Kidney epithelial cell (primary cell): ENCODE measurements at regions not wholly inside any gene's neighbourhood (a gene's known extent, or its start where the extent isn't known, plus 50 kb on each side); places are given as distances from the start of the nearest gene placed in this dataset.
"Not testable (repeated sequence)": the region's sequence is repeated elsewhere in the genome, so short reads cannot be mapped to it uniquely, and the experiment has no call there.

ENCODE experiments used
- DNase-seq: peaks from one replicate; pipeline ENCODE4 v3.0.0-alpha.2; 2010; ENCODE audit warnings: low read depth
- H3K27me3 ChIP-seq: 2 replicates; pipeline ENCODE4 v1.6.0; 2011; ENCODE audit warnings: low read length; ENCODE audit not compliant: control insufficient read depth, insufficient read depth
- H3K36me3 ChIP-seq: 2 replicates; pipeline ENCODE4 v1.5.1; 2011; ENCODE audit warnings: low read length; ENCODE audit not compliant: control insufficient read depth, insufficient read depth
- H3K4me3 ChIP-seq: 2 replicates; pipeline ENCODE4 v1.5.1; 2011; ENCODE audit warnings: low read depth, mild to moderate bottlenecking, control low read depth, low read length
- TF ChIP-seq, protein P1 (sequence below): IDR thresholded peaks from 2 replicates; pipeline ENCODE4 v1.5.1; 2011; ENCODE audit warnings: mild to moderate bottlenecking, moderate library complexity, low read length, control low read depth, inconsistent platforms; ENCODE audit not compliant: insufficient read depth, poor library complexity, severe bottlenecking

GRCh38 chr4:62448911-62449310 lies 1248.8 kb downstream of the ADGRL3 start:
- Histone ChIP-seq H3K4me3 (no peak overlapping the region), H3K36me3 (no peaks in the 10 kb centered on the region), H3K27me3 (no peaks in the 10 kb centered on the region)
- TF ChIP-seq, protein P1, sequence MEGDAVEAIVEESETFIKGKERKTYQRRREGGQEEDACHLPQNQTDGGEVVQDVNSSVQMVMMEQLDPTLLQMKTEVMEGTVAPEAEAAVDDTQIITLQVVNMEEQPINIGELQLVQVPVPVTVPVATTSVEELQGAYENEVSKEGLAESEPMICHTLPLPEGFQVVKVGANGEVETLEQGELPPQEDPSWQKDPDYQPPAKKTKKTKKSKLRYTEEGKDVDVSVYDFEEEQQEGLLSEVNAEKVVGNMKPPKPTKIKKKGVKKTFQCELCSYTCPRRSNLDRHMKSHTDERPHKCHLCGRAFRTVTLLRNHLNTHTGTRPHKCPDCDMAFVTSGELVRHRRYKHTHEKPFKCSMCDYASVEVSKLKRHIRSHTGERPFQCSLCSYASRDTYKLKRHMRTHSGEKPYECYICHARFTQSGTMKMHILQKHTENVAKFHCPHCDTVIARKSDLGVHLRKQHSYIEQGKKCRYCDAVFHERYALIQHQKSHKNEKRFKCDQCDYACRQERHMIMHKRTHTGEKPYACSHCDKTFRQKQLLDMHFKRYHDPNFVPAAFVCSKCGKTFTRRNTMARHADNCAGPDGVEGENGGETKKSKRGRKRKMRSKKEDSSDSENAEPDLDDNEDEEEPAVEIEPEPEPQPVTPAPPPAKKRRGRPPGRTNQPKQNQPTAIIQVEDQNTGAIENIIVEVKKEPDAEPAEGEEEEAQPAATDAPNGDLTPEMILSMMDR, result no peak
- DNase-seq, result no peak

DNA sequence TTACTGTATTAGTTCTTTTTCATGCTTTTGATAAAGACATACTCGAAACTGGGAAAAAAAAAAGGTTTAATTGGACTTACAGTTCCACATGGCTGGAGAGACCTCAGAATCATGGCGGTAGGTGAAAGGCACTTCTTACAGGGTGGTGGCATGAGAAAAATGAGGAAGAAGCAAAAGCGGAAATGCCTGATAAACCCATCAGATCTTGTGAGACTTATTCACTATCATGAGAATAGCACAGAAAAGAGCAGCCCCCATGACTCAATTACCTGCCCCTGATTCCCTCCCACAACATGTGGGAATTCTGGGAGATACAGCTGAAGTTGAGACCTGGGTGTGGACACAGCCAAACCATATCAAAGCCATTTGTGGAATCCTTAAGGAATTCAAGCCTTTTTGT lies 1238.9 kb downstream of the ADGRL3 start:
- no peak for DNase-seq
- Histone ChIP-seq H3K27me3 (no peaks in the 10 kb centered on the region), H3K36me3 (no peaks in the 10 kb centered on the region), H3K4me3 (no peak overlapping the region)
- TF ChIP-seq, protein P1, result no peak

DNA sequence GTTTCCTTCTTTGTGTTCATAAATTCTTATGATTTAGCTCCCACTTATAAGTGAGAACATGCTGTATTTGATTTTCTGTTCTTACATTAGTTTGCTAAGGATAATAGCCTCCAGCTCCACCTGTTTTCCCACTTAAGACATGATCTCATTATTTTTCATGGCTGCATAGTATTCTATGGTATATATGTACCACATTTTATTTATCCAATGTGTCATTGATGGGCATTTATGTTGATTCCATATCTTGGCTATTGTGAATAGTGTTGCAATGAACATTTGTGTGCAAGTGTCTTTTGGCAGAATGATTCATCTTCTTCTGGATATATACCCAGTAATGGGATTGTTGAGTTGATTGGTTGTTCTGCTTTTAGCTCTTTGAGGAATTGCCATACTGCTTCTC lies 1234.8 kb downstream of the ADGRL3 start:
- no peaks in the 10 kb centered on the region for H3K36me3 ChIP-seq
- H3K27me3 ChIP-seq, result no peaks in the 10 kb centered on the region
- no peak for DNase-seq

GRCh38 chr4:62431513-62432231 lies 1231.5 kb downstream of the ADGRL3 start:
- not testable (repeated sequence) for H3K27me3 ChIP-seq, DNase-seq, H3K36me3 ChIP-seq, H3K4me3 ChIP-seq

More for the DNA sequence above, 1234.8 kb downstream of the ADGRL3 start:
- TF ChIP-seq, protein P1, result no peak
- no peak overlapping the region for H3K4me3 ChIP-seq

DNA sequence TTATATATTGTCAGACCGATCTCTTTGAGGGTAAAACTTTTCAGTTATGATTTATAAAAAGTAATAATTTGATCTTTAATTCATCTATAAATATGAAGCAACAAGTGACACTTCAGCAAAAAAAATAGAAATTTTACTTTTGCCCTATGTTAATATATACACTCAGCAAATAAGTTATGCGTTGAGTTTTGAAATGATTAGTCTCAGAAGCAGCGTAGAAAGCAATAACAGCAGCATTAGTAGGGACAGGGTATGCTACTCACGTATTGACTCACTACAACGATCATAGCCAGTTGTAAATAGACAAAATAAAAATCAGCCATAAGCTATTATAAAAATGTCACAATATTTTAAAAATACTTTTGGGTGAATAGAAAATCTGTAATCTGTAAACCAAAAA lies 1229.2 kb downstream of the ADGRL3 start:
- Histone ChIP-seq H3K4me3 (no peak overlapping the region), H3K36me3 (no peaks in the 10 kb centered on the region), H3K27me3 (no peaks in the 10 kb centered on the region)
- TF ChIP-seq, protein P1, result no peak
- no peak for DNase-seq

DNA sequence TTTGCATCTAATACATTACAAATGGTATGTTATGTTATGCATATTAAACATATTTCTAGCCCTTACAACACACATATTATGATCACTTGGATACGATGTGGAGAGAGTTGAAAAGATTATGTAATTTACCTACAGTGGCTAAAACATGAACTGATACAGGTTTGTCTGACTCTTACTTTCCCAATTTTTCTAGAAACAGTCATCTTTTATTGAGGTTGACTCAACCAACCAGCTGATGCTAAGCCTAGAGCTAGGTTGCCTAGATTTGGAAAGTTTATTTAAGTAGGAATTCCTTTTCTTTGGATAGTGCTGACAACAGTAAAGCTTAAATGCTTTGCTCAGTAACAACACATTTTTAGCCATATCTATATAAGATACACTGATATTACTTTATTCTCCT lies 1215.1 kb downstream of the ADGRL3 start:
- Histone ChIP-seq H3K27me3 (no peaks in the 10 kb centered on the region), H3K36me3 (no peaks in the 10 kb centered on the region), H3K4me3 (no peak overlapping the region)
- no peak for DNase-seq
- TF ChIP-seq, protein P1, result no peak
